GM13977 (cell line): ENCODE measurements at regions not wholly inside any gene's neighbourhood (a gene's known extent, or its start where the extent isn't known, plus 50 kb on each side); places are given as distances from the start of the nearest gene placed in this dataset.

Experiments
- DNase-seq: peaks from one replicate; pipeline ENCODE4 v3.0.0; 2012; ENCODE audit warnings: low spot score
- CTCF ChIP-seq: IDR thresholded peaks from 2 replicates; pipeline ENCODE4 v1.5.1; 2012; ENCODE audit warnings: mild to moderate bottlenecking, control low read depth; ENCODE audit not compliant: insufficient read depth; ENCODE audit errors: extremely low read depth, missing control alignments
- in situ Hi-C: fragments of 300-500 bp; cut with MboI; formaldehyde crosslinking; loops from one replicate; pipeline ENCODE4 v1.12.0; 2022; ENCODE audit warnings: low sequenced_read_pairs, low pct_unique_long_range_greater_than_20kb, mixed read lengths, inconsistent platforms; ENCODE audit not compliant: unreplicated experiment

GRCh38 chr3:72454441-72454840 lies 393.8 kb downstream of the SHQ1 start:
- no peak for DNase-seq
- in situ Hi-C loops: no loop called here
- TF ChIP-seq CTCF: no peak

- in situ Hi-C loops: no loop called here
- TF ChIP-seq CTCF: no peak
- DNase-seq: no peak
Measured at GRCh38 chr3:72453706-72454105, 394.5 kb downstream of the SHQ1 start.

- DNase-seq: no peak
- in situ Hi-C loops: no loop called here
- no peak for TF ChIP-seq CTCF
Measured at GRCh38 chr3:72452745-72453144, 395.5 kb downstream of the SHQ1 start.

GRCh38 chr3:72451841-72452240 lies 396.4 kb downstream of the SHQ1 start:
- no peak for TF ChIP-seq CTCF
- in situ Hi-C loops: no loop called here
- no peak for DNase-seq

- in situ Hi-C loops: loop anchor here (10.0 to 25.0 kb wide), 2 partner anchors 275 to 362 kb away; no protein-coding TSS in a partner anchor
- DNase-seq: no peak
- no peak for TF ChIP-seq CTCF
Measured at GRCh38 chr3:72449551-72449950, 398.7 kb downstream of the SHQ1 start.

- in situ Hi-C loops: loop anchor here (10.0 to 25.0 kb wide), 2 partner anchors 274 to 362 kb away; no protein-coding TSS in a partner anchor
- no peak for TF ChIP-seq CTCF
- DNase-seq: no peak
Measured at GRCh38 chr3:72448858-72449257, 399.4 kb downstream of the SHQ1 start.

- in situ Hi-C loops: loop anchor here (10.0 to 25.0 kb wide), 2 partner anchors 274 to 361 kb away; no protein-coding TSS in a partner anchor
- DNase-seq: no peak
- no peak for TF ChIP-seq CTCF
Measured at GRCh38 chr3:72448375-72448823, 399.8 kb downstream of the SHQ1 start.
